ENCODE measurements at regions not wholly inside any gene's neighbourhood (a gene's known extent, or its start where the extent isn't known, plus 50 kb on each side); places are given as distances from the start of the nearest gene placed in this dataset.

DNA sequence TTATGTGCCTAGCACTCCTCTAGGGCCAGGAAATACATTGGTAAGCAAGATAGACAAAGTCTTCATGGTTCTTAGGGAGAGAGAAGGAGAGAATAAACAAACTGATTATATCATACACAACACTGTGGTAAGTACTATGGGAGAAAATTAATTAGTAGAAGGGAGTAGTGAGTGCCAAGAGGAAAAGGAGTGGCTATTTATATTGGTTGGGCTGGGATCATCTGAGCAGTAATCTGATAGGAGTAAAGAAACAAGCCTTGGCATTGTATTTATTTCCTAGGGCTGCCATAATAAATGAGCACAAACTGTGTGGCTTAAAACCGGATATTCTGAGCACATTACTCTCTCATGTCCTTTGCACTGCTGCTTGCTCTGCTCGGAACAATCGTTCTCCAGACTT is 158.1 kb upstream of the PHF14 start:
- TF ChIP-seq ZNF138 (tag by site-specific recombination; IDR thresholded peaks at IDR 0.05; ENCODE audit: borderline replicate concordance) (no peak), ZNF768 (tag by site-specific recombination; IDR thresholded peaks at IDR 0.05) (no peak), ZNF658 (tag by site-specific recombination; IDR thresholded peaks at IDR 0.05) (no peak), ZSCAN23 (tag by site-specific recombination; IDR thresholded peaks at IDR 0.05) (no peak), ZNF76 (tag by site-specific recombination; IDR thresholded peaks at IDR 0.05; ENCODE audit: borderline replicate concordance, low read depth) (no peak), ZNF670 (tag by site-specific recombination; IDR thresholded peaks at IDR 0.05; ENCODE audit: low read depth) (no peak), MZF1 (tag by site-specific recombination; IDR thresholded peaks at IDR 0.05; ENCODE audit: borderline replicate concordance) (no peak), KLF8 (tag by site-specific recombination; IDR thresholded peaks at IDR 0.05) (no peak), ZNF2 (tag by site-specific recombination; IDR thresholded peaks at IDR 0.05) (no peak), ZNF292 (tag by site-specific recombination; IDR thresholded peaks at IDR 0.05; ENCODE audit: borderline replicate concordance, low read depth) (no peak), ZNF501 (tag by site-specific recombination; IDR thresholded peaks at IDR 0.05) (no peak)
- TF ChIP-seq, protein P1, sequence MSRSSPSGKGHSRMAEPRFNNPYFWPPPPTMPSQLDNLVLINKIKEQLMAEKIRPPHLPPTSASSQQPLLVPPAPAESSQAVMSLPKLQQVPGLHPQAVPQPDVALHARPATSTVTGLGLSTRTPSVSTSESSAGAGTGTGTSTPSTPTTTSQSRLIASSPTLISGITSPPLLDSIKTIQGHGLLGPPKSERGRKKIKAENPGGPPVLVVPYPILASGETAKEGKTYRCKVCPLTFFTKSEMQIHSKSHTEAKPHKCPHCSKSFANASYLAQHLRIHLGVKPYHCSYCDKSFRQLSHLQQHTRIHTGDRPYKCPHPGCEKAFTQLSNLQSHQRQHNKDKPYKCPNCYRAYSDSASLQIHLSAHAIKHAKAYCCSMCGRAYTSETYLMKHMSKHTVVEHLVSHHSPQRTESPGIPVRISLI (tag by site-specific recombination; IDR thresholded peaks at IDR 0.05) = no peak
- TF ChIP-seq, protein P2, sequence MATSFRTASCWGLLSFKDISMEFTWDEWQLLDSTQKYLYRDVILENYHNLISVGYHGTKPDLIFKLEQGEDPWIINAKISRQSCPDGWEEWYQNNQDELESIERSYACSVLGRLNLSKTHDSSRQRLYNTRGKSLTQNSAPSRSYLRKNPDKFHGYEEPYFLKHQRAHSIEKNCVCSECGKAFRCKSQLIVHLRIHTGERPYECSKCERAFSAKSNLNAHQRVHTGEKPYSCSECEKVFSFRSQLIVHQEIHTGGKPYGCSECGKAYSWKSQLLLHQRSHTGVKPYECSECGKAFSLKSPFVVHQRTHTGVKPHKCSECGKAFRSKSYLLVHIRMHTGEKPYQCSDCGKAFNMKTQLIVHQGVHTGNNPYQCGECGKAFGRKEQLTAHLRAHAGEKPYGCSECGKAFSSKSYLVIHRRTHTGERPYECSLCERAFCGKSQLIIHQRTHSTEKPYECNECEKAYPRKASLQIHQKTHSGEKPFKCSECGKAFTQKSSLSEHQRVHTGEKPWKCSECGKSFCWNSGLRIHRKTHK (tag by site-specific recombination; IDR thresholded peaks at IDR 0.05) = no peak
- Histone ChIP-seq H3K9me3 (ENCODE audit: control insufficient read depth, insufficient read depth, low read depth, low read length) (no peaks in the 10 kb centered on the region), H3K27ac (ENCODE audit: extremely low read depth, low read depth, low read length) (no peak overlapping the region), H3K4me3 (ENCODE audit: low read depth, low read length) (no peak overlapping the region), H3K36me3 (ENCODE audit: control insufficient read depth in 2 of 2, insufficient read depth in 1 of 2, low read length in 2 of 2) (no peaks in the 10 kb centered on the region), H3K4me1 (ENCODE audit: control insufficient read depth, insufficient read depth, low read length) (no peaks in the 10 kb centered on the region)
- POLR2A ChIA-PET = no interaction called here
- CTCF ChIA-PET = no interaction called here

DNA sequence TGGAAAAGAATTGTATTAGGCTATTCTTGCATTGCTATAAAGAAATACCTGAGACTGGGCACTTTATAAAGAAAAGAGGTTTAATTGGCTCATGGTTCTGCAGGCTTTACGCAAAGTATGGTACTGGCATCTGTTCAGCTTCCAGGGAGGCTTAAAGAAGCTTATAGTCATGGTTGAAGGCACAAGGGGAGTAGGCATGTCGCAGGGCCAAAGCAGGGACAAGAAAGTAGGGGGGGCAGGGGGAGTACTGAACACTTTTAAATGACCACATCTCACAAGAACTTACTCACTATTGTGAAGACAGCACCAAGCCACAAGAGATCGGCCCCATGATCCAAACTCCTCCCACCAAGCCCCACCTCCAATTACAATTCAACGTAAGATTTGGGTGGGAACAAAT is 152.5 kb upstream of the PHF14 start:
- no peaks in the 10 kb centered on the region for H3K9me3 ChIP-seq (ENCODE audit: control insufficient read depth, insufficient read depth, low read depth, low read length)
- POLR2A ChIA-PET = no interaction called here
- no peak overlapping the region for H3K27ac ChIP-seq (ENCODE audit: extremely low read depth, low read depth, low read length)
- H3K36me3 ChIP-seq (ENCODE audit: control insufficient read depth in 2 of 2, insufficient read depth in 1 of 2, low read length in 2 of 2) = no peaks in the 10 kb centered on the region
- H3K4me3 ChIP-seq (ENCODE audit: low read depth, low read length) = no peak overlapping the region
- CTCF ChIA-PET = no interaction called here
- H3K4me1 ChIP-seq (ENCODE audit: control insufficient read depth, insufficient read depth, low read length) = no peaks in the 10 kb centered on the region
- TF ChIP-seq ZNF707 (tag by site-specific recombination; IDR thresholded peaks at IDR 0.05) (no peak), ZNF837 (tag by site-specific recombination; IDR thresholded peaks at IDR 0.05) (no peak), ZNF221 (tag by site-specific recombination; IDR thresholded peaks at IDR 0.05; ENCODE audit: borderline replicate concordance) (no peak), FEZF1 (tag by site-specific recombination; IDR thresholded peaks at IDR 0.05) (no peak), ZNF202 (tag by site-specific recombination; IDR thresholded peaks at IDR 0.05; ENCODE audit: borderline replicate concordance) (no peak), KLF16 (tag by site-specific recombination; IDR thresholded peaks at IDR 0.05) (no peak), ZNF335 (tag by site-specific recombination; conservative IDR thresholded peaks at IDR 0.05) (no peak), ZNF747 (tag by site-specific recombination; IDR thresholded peaks at IDR 0.05) (no peak), ZFP37 (tag by site-specific recombination; IDR thresholded peaks at IDR 0.05) (no peak)
- TF ChIP-seq, protein P3, sequence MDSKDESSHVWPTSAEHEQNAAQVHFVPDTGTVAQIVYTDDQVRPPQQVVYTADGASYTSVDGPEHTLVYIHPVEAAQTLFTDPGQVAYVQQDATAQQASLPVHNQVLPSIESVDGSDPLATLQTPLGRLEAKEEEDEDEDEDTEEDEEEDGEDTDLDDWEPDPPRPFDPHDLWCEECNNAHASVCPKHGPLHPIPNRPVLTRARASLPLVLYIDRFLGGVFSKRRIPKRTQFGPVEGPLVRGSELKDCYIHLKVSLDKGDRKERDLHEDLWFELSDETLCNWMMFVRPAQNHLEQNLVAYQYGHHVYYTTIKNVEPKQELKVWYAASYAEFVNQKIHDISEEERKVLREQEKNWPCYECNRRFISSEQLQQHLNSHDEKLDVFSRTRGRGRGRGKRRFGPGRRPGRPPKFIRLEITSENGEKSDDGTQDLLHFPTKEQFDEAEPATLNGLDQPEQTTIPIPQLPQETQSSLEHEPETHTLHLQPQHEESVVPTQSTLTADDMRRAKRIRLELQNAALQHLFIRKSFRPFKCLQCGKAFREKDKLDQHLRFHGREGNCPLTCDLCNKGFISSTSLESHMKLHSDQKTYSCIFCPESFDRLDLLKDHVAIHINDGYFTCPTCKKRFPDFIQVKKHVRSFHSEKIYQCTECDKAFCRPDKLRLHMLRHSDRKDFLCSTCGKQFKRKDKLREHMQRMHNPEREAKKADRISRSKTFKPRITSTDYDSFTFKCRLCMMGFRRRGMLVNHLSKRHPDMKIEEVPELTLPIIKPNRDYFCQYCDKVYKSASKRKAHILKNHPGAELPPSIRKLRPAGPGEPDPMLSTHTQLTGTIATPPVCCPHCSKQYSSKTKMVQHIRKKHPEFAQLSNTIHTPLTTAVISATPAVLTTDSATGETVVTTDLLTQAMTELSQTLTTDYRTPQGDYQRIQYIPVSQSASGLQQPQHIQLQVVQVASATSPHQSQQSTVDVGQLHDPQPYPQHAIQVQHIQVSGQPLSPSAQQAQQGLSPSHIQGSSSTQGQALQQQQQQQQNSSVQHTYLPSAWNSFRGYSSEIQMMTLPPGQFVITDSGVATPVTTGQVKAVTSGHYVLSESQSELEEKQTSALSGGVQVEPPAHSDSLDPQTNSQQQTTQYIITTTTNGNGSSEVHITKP (tag by site-specific recombination; IDR thresholded peaks at IDR 0.05) = no peak
- TF ChIP-seq, protein P4, sequence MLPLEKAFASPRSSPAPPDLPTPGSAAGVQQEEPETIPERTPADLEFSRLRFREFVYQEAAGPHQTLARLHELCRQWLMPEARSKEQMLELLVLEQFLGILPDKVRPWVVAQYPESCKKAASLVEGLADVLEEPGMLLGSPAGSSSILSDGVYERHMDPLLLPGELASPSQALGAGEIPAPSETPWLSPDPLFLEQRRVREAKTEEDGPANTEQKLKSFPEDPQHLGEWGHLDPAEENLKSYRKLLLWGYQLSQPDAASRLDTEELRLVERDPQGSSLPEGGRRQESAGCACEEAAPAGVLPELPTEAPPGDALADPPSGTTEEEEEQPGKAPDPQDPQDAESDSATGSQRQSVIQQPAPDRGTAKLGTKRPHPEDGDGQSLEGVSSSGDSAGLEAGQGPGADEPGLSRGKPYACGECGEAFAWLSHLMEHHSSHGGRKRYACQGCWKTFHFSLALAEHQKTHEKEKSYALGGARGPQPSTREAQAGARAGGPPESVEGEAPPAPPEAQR (tag by site-specific recombination; IDR thresholded peaks at IDR 0.05) = no peak
- TF ChIP-seq, protein P5, sequence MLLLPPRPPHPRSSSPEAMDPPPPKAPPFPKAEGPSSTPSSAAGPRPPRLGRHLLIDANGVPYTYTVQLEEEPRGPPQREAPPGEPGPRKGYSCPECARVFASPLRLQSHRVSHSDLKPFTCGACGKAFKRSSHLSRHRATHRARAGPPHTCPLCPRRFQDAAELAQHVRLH (tag by site-specific recombination; IDR thresholded peaks at IDR 0.05) = no peak
- TF ChIP-seq, protein P6, sequence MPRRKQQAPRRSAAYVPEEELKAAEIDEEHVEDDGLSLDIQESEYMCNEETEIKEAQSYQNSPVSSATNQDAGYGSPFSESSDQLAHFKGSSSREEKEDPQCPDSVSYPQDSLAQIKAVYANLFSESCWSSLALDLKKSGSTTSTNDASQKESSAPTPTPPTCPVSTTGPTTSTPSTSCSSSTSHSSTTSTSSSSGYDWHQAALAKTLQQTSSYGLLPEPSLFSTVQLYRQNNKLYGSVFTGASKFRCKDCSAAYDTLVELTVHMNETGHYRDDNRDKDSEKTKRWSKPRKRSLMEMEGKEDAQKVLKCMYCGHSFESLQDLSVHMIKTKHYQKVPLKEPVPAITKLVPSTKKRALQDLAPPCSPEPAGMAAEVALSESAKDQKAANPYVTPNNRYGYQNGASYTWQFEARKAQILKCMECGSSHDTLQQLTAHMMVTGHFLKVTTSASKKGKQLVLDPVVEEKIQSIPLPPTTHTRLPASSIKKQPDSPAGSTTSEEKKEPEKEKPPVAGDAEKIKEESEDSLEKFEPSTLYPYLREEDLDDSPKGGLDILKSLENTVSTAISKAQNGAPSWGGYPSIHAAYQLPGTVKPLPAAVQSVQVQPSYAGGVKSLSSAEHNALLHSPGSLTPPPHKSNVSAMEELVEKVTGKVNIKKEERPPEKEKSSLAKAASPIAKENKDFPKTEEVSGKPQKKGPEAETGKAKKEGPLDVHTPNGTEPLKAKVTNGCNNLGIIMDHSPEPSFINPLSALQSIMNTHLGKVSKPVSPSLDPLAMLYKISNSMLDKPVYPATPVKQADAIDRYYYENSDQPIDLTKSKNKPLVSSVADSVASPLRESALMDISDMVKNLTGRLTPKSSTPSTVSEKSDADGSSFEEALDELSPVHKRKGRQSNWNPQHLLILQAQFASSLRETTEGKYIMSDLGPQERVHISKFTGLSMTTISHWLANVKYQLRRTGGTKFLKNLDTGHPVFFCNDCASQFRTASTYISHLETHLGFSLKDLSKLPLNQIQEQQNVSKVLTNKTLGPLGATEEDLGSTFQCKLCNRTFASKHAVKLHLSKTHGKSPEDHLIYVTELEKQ (tag by site-specific recombination; IDR thresholded peaks at IDR 0.05; ENCODE audit: borderline replicate concordance) = no peak

Measured in HEK293 (cell line).